NOMO-1 treated with DMSO at 0.1 percent for 48 hours (cell line): ENCODE measurements at regions not wholly inside any gene's neighbourhood (a gene's known extent, or its start where the extent isn't known, plus 50 kb on each side); places are given as distances from the start of the nearest gene placed in this dataset.
"Not testable (repeated sequence)": the region's sequence is repeated elsewhere in the genome, so short reads cannot be mapped to it uniquely, and the experiment has no call there.

Source experiments
- DNase-seq: peaks from one replicate; lab custom pipeline; 2025; ENCODE audit not compliant: unreplicated experiment; lab: John Stamatoyannopoulos, UW

GRCh38 chr1:181170194-181170593 is 81.7 kb downstream of the IER5 start:
- DNase-seq, result no peak

GRCh38 chr1:181172082-181172481 is 83.6 kb downstream of the IER5 start:
- no peak for DNase-seq

GRCh38 chr1:181173761-181174447 is 85.4 kb downstream of the IER5 start:
- DNase-seq, result no peak

- no peak for DNase-seq
These were observed 86.4 kb downstream of the IER5 start for GRCh38 chr1:181174861-181175260.

- DNase-seq, result no peak
These were observed 86.9 kb downstream of the IER5 start for GRCh38 chr1:181175356-181175910.

GRCh38 chr1:181175955-181176354 is 87.5 kb downstream of the IER5 start:
- no peak for DNase-seq

- DNase-seq, result no peak
These were observed 89.9 kb downstream of the IER5 start for GRCh38 chr1:181178241-181178879.

- DNase-seq, result no peak
These were observed 90.9 kb downstream of the IER5 start for GRCh38 chr1:181179279-181179986.

- DNase-seq, result no peak
These were observed 91.5 kb downstream of the IER5 start for GRCh38 chr1:181179987-181180365.

- DNase-seq, result no peak
These were observed 92.0 kb downstream of the IER5 start for GRCh38 chr1:181180407-181181031.

- no peak for DNase-seq
These were observed 93.5 kb downstream of the IER5 start for GRCh38 chr1:181181792-181182585.

- DNase-seq, result no peak
These were observed 96.1 kb downstream of the IER5 start for GRCh38 chr1:181184621-181185020.

GRCh38 chr1:181185461-181185860 is 97.0 kb downstream of the IER5 start:
- no peak for DNase-seq

- not testable (repeated sequence) for DNase-seq
These were observed 97.6 kb downstream of the IER5 start for GRCh38 chr1:181186133-181186532.

GRCh38 chr1:181187337-181188126 is 99.0 kb downstream of the IER5 start:
- DNase-seq, result no peak

GRCh38 chr1:181189245-181189644 is 100.7 kb downstream of the IER5 start:
- DNase-seq, result no peak

GRCh38 chr1:181189691-181190363 is 101.3 kb downstream of the IER5 start:
- peak; percentile 51 for DNase-seq

GRCh38 chr1:181190364-181191035 is 102.0 kb downstream of the IER5 start:
- peak; percentile 18 for DNase-seq
